Middle frontal gyrus (tissue), 1 donor: ENCODE measurements at regions not wholly inside any gene's neighbourhood (a gene's known extent, or its start where the extent isn't known, plus 50 kb on each side); places are given as distances from the start of the nearest gene placed in this dataset.

Experiments
- DNase-seq: peaks from one replicate; pipeline ENCODE4 v3.0.0-alpha.2; 2015; ENCODE audit warnings: low spot score; ENCODE audit errors: extremely low spot score

DNA sequence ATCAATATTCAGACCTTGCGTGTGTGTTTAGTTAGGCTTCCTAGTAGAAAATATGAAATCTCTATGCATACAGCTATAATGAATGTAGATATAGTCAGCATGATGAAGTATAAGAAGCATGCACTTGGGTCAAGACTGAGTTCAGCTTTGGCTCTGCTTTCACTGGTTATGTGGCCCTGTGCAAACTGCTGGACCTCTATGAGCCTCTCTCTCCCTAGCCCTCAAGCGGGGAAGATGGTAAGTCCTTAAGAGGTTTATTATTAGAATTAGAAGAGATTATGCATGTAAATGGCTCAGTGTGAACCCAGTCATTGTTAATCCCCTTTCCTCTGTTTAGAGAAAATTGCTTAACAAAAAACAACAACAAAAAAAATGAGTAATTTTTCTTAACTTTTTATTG lies 178.8 kb upstream of the NXPH2 start:
- no peak for DNase-seq

DNA sequence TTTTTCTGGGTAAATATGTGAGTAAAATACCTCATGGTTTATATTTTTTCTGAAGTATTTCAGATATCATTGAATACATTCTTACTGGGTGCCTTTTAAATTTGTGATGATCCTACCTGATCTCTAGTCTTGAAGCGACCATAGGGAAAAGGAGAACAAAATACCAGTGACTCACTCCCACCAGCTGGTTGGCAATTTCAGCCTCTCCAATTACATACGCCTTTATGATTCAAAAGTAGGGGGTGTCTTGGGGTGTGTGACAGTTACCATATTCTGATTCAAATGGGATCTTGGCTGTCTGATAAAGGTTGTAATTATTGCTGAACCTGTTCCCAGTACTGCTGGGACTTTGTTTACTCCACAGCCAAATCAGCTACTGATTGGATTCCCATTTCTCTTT lies 175.9 kb upstream of the NXPH2 start:
- no peak for DNase-seq

DNA sequence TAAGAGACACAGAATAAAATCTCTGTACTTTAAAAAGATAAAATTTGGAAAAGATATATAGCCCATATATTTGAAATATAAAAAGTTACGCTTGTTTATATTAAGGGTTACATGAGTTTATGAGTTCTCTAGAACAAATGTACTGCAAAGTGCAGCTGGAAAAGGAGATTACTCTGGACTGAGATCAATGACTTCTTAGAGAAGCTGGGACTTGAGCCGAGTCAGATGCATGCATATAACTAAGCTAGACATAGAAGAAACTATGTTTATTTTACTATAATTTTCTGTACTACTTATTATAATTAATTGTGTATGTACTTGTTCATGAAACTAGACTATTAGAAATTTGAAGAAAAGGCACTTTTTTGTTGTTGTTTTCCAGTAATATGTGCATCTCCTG lies 170.3 kb upstream of the NXPH2 start:
- DNase-seq = no peak

DNA sequence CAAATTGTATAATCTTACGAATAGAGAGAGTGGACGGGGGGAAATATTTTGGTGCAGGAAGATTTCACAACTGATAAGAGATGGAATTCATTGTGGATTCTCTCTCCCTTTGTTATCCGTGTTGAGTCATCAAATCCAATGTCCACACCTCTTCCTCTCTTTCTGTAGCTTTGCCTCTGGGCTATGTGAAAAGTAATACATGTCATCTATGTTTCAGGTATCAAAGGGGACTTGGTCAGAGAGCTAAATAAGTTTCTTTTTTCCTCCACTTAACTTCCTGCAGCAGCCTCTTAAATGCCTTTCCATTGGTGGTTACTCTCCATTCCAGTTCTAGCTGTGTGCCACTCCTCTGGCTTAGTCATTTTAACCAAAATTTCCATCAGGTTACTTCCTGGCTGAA lies 169.3 kb upstream of the NXPH2 start:
- DNase-seq = no peak

DNA sequence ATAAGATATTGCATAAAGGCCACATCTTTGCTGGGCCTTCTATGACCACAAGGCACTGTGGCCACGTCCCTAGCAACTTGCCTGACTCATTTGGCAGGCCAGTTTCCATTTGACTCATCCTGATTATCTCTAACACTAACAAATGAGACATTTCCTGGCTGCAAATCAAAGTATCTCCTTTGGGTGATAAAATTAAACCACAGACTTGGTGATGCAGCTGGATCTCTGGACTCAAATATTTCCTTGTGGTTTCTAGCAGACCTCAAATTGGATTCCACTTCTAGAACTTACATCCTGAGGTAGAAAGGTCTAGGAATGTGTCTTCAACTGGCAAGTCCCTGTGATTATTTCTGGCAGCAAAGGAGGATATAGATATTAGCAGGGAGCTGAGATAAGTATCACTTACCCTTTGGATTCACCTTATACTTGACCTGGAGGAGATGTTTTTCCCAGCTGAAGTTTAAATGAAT lies 167.9 kb upstream of the NXPH2 start:
- peak; percentile 30 for DNase-seq

DNA sequence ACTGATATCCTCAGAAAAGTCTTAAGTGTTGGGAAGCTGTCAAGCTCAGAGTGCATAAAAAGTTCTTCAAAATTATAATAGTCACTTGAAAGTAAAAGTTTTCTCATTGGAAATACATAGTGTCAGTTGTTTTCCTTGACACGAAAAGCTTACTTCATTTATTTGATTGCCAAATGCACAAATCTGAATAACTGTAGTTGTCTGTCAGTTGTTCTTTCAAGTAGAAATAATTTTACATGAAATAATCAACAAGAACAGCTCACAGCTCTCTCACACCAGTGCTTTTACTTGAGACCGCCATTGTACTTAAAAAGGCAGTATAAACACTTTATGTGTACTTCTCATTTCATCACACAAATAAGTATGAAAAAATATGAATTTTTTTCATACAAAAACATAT lies 163.3 kb upstream of the NXPH2 start:
- no peak for DNase-seq

DNA sequence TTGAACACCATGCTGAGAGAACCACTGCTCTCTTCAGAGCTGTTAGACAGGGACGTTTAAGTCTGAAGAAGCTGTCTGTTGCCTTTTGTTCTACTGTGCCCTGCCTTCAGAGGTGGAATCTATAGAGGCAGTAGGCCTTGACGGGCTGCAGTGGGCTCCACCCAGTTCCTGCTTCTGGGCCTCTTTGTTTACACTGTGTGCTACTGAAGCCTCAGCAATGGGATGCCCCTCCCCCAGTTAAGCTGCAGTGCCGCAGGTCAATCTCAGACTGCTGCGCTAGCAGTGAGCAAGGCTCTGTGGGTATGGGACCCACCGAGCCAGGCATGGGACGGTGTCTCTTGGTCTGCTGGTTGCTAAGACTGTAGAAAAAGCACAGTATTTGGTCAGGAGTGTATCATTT lies 162.3 kb upstream of the NXPH2 start:
- DNase-seq = no peak

DNA sequence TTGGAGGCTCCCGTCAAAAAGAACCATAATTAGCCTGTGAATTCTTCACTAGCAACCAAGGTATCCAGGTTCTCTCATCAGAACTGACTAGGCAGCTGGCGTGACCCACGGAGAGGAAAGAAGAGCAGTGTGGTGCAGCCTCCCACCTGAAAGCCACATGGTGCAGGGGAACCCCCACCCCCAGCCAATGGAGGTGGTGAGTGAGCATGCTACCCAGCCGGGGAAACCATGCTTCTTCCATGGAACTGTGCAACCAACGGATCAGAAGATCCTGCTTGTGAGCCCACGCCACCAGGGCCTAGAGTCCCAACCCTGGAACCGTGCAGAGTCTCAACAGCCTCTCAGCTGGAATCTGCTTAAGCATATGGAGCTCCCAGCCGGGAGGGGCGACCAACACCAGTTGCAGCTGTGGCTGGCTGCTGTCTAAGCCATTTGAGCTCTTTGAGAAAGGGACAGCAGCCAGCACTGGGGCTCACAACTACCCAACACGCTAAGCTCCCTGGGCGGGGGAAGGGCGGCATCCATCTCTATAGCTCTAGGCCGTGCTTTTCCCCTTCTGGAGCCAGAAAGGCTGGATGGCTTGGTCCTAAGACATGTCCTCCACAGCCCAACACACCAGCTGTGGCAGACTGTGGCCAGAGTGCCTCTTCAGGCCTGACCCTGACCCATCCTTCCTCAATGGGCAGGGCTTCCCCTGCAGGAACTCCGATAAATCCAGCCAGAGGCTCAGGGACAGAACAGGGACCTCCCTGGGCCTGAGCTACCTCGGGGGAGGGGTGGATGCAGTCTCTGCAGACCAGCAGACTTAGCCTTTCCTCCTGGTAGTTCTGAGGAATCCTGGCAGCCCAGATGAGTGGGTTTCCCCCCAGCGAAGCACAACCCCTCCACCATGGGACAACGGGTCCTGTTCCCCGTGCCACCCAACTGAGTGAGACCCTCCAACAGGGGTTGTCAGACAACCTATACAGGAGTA lies 151.4 kb upstream of the NXPH2 start:
- no peak for DNase-seq

DNA sequence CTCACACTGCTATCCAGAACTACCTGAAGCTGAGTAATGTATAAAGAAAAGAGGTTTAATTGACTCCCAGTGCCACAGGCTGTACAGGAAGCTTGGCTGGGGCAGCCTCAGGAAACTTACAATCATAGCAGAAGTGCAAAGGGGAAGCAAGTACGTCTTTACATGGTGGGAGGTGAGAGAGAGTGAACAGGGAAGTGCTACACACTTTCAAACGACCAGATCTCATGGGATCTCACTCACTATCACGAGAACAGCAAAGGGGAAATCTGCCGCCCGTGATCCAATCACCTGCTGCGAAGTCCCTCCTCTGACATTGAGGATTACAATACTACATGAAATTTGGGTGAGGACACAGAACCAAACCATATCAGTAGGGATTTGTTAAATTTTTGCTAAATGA lies 150.4 kb upstream of the NXPH2 start:
- no peak for DNase-seq

DNA sequence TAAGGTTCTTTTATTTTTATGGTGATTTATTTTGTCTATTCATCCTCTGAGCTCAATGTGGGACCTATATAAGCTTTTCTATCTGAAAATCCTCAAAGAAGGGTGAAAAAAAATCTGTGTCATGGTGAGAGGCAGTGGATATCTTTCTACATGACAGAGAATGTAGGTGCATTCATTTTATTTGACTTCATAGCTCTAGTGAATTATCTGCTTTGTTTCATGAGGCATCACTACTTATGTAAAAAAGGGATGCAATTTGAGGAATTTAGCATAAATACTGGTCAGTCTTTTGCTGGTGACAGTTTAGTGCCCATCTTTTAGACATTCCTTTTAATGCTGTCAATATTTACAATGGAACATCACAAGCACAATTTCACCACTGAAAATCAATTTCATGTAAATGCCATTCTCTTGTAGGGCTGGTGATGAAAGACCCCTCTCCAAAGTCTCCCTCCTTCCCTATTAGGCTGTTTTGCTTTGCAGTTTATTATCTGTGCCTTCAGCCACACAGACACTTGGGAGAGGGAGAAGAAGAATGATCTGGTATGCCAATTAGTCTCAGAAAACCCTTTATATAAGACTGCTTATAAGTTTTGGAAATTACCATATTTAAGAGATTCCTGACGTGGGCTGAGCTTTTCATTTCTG lies 148.3 kb upstream of the NXPH2 start:
- DNase-seq = no peak

DNA sequence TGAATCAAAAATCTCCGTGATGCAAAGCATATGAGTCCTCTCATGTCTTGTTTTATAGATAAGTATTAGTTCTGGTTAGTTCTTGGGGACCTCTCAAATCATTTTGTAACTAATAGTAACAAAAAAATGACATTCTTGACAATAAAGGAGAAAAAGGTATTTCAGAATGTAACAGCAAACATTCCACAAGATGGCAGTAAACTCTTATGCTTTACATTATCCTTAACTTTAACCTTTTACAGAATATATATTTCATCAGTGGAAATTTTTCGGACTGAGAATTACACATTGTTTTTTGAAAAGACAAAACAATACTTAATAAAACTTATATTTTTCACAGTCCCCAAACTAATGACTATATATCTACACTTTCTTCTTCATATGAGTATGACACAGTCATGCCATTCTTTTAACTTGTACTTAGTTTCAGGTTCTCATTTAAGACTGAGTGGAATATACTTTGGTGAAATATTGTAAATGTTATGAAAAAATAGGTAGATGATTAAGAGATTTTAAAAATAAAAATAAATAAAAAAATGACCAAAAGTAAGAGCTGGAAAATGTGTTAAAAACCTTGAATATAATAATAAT lies 142.9 kb upstream of the NXPH2 start:
- no peak for DNase-seq

DNA sequence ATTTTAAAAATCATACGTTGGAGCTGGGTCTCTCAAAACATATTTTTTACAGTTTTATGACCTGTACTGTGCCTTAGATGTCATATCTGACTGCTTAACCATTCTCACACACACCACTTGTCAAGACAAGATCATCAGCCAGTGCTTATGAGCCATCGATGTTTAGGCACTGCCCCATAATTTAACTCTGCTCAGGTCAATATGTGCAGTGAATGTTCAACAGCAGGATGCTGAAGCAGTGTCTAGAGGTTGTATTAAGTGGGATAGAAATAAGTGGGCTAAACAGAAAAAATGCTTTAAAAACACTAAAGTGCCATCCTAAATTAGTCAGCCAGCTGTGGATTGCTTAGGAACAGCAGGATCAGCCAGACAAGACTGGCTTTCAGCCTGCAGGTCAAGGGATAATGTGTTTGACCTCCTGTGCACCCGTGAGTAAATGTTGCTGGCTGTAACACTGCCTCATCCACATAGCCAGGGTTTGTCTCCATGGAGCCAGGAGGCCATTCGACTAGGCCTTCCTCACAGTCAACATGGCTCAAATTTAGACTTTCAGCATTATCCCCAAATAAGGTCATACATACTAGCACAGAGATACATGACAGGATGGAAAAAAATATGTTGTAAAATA lies 139.0 kb upstream of the NXPH2 start:
- no peak for DNase-seq

DNA sequence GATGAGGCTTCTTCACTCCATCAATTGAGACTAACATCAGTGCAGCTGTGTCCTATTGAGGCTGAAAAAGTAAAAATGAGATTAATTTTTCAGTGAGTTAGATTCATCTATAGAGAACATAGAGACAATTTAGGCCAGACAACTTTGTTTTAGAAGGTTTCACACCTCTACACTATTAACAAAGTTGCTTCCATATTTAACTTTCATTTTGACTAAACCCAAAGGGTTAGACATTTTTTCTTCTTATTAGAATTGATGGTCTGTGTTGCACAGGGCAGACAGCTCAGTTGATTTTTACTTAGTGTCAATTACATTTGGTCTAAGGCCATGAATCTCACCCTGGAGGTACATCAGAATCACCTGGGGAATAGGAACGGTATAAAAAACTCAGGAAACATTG lies 130.2 kb upstream of the NXPH2 start:
- DNase-seq = no peak

DNA sequence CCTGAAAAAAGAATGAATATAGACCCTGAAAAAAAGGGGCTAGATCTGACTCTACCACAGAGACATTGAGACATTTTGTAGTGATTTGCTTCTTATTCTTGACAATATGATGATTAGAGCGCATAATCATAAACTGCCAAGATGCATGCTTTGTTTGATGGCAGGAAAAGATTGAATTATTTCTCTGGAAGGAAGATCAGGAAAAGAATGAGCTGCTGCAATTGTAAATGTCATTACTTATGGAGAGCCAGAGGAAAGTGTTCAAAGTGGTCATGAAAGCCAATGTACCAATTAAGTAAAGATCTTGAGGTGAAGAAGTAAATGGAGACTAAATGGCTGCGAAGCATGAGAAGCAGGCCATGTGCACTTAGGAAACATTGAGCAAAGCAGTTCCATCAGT lies 126.4 kb upstream of the NXPH2 start:
- no peak for DNase-seq

DNA sequence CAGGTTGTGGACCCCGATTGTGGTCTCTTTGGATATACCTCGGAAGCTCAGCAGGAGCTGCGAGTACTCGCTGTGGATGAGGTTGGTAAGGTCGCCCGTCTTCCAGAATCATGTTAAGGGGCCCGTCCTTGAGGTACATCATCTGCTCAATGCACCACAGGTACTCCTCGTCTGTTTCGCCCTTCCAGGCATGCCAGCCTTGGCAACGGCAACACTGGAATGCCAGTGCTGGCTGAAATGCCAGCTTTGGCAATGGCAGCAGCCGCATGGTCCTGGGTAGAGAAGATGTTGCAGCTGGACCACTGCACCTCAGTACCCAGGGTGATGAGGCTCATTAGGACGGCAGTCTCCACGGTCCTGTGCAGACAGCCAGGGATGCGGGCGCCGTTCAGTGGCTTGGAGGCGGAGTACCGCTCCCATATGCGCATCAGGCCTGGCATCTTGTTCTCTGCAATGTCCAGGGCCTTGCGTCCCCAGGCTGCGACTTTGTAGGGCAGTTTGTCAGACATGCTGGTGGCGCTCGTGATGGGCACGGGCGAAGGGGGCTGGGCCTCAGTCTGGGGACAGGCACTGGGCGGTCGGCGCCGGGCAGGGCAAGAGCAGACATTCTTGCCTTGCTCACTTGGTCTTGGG lies 122.2 kb upstream of the NXPH2 start:
- DNase-seq = no peak

DNA sequence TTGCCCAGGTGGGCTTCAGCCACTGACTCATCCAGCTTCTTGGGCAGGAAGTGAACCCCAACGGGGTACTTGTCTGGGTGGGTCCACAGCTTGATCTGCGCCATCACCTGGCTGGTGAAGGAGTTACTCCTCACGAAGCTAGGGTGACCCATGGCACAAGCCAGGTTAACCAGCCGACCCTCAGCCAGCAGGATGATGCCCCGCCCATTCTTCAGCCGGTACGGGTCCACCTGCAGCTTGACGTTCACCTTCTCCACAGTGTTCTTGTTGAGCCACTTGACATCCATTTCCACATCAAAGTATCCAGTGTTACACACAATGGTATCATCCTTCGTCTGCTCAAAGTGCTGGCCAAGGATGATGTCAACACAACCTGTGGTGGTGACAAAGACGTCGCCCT lies 121.3 kb upstream of the NXPH2 start:
- DNase-seq = no peak

DNA sequence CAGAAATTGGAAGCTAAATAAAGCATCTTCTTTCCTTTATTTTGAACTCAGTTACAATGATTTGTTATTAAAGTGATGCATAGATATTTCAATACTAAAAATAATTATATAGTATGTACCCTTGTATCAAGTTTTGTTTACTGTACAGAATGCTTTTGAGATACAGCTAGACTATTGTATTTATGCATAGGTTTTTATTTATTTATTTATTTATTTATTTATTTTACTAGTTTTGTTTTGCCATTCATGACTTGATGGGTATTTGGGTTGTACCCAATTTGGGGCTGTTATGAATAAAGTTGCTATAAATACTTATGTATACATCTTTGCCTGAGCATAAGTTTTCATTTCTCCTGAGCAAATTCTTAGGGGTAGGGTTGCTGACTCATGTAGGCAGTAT lies 118.7 kb upstream of the NXPH2 start:
- DNase-seq = no peak

DNA sequence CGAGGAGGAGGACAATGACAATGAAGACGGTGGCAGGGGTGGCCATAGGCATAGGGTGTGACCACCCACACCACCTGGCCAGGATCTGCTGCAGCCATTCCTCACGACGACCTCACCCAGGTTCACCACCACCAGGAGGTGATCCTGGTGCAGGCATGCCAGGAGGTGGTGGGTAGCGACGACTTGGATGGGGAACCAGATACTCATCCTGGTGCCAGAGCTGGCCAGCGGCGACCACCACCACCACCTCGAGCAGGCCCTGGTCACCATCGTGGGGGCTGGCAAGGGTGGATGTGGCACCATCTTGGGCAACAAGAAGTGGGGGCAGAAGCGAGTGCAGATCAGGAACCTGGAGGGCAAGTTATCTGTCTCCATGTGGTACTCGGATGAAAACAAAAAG lies 117.1 kb upstream of the NXPH2 start:
- no peak for DNase-seq

DNA sequence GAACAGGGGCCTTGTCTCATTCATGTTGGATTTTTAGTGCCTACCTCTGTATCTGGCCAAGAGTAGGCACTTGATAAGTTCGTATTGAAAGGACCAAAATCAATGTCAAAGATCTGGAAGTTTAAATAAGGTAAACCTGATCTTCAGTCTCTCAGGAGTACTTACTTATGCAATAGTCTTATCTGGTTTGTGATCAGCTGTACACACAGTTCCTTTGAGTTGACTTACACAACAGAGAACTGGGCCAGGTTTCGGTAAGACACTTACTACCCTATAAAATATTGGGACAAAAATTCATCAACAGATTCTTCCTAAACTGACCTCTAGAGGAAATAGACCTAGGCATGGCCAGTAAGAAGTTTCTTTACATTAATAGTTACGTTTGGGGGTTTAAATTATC lies 113.6 kb upstream of the NXPH2 start:
- no peak for DNase-seq

DNA sequence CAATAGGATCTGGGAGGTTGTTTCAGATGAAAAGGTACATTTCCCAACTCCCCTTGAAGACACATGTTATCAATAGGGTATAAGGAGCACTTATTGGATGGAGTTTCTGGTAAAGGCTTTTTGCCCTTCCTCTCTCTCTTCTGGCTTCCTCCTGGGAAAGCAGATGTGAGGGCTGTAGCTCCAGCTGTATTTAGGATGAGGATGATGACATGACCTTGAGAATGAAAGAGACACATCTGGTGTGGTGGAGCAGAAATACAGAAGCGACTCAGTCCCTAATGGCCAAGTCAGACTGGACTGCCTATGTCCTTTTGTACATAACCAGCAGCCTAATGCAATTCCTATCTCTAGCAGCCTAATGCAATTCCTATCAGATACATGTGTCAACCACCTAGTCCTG lies 100.9 kb upstream of the NXPH2 start:
- DNase-seq = no peak

DNA sequence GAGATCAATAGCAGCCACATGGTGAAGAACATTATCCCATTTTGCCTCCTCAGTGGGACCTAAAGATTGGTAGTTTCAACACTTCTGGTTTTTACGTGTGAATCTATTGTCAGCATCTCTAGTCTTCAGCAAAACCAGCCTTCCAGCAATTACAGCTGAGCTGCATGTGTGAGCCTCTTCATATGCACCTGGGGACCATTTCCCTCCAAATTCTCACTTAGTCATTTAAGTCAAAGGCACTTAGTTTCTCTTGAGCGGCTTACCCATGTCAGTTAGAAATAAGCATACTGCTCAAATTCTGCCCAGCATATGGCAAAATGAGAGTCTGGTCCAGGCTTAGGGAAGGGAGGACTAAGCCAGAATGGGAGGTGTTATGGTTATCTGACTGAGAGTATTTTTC lies 99.7 kb upstream of the NXPH2 start:
- DNase-seq = no peak

DNA sequence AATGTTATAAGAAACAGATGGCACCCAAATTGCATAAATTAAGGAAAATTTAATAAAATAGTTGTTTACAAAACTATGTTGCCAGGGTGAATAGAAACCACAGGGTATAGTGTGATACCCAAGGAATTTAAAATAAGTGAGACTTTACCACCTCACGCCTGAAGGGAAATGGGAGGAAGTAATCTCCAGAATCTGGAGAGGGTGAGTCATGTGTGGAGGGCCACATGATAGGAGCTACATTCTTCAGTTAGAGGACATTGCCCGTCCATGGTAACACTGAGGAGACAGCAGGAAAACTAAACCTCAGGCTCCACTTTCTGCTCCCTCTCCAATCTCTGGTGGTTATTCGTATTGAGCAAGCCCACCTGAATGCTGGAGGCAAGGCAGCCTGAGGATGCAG lies 97.2 kb upstream of the NXPH2 start:
- DNase-seq = no peak
